ENCODE measurements at regions not wholly inside any gene's neighbourhood (a gene's known extent, or its start where the extent isn't known, plus 50 kb on each side); places are given as distances from the start of the nearest gene placed in this dataset.

DNA sequence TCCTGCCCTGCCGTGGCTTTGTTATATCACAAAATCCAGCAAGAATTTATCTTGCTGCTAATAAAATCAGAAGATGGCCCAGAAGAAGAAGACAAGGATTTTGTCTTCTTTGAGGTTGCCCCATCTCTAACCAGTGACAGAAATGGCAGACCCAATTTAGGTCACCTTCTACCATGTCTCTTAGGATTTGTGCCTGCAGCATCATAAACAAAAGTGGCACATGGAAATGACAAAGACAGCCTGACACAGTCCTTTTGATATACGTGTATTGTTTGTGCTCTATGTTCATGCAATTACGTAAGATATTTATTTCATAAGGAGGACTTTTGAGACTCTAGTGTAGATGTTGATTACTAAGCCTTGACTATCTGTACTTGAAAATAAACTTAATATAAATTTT is 135.9 kb upstream of the TMTC4 start:
- TF ChIP-seq, protein P1, sequence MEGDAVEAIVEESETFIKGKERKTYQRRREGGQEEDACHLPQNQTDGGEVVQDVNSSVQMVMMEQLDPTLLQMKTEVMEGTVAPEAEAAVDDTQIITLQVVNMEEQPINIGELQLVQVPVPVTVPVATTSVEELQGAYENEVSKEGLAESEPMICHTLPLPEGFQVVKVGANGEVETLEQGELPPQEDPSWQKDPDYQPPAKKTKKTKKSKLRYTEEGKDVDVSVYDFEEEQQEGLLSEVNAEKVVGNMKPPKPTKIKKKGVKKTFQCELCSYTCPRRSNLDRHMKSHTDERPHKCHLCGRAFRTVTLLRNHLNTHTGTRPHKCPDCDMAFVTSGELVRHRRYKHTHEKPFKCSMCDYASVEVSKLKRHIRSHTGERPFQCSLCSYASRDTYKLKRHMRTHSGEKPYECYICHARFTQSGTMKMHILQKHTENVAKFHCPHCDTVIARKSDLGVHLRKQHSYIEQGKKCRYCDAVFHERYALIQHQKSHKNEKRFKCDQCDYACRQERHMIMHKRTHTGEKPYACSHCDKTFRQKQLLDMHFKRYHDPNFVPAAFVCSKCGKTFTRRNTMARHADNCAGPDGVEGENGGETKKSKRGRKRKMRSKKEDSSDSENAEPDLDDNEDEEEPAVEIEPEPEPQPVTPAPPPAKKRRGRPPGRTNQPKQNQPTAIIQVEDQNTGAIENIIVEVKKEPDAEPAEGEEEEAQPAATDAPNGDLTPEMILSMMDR (IDR thresholded peaks at IDR 0.05), result no peak
- no peak for TF ChIP-seq POLR2A (IDR thresholded peaks at IDR 0.05)
